Epithelial cell of proximal tubule (primary cell): ENCODE measurements at regions not wholly inside any gene's neighbourhood (a gene's known extent, or its start where the extent isn't known, plus 50 kb on each side); places are given as distances from the start of the nearest gene placed in this dataset.

ENCODE experiments used
- DNase-seq: peaks from one replicate; pipeline ENCODE4 v3.0.0-alpha.2; 2011; ENCODE audit warnings: low read depth
- H3K4me3 ChIP-seq: 2 replicates; pipeline ENCODE4 v1.5.1; 2011; ENCODE audit warnings: low read depth, mild to moderate bottlenecking, low read length
- CTCF ChIP-seq: conservative IDR thresholded peaks from 2 replicates; pipeline ENCODE4 v1.5.1; 2012; ENCODE audit warnings: low read depth, mild to moderate bottlenecking, low read length

- no peak for DNase-seq
- no peak overlapping the region for H3K4me3 ChIP-seq
- no peak for TF ChIP-seq CTCF
Observed at GRCh38 chr11:70725739-70726138, 327.4 kb downstream of the CTTN start.

GRCh38 chr11:70727021-70727420, 328.7 kb downstream of the CTTN start:
- TF ChIP-seq CTCF, result no peak
- H3K4me3 ChIP-seq, result no peak overlapping the region
- DNase-seq, result no peak

- no peak for DNase-seq
- H3K4me3 ChIP-seq, result no peak overlapping the region
- TF ChIP-seq CTCF, result no peak
Observed at GRCh38 chr11:70727899-70728620, 329.7 kb downstream of the CTTN start.

- H3K4me3 ChIP-seq, result no peak overlapping the region
- DNase-seq, result no peak
- TF ChIP-seq CTCF, result no peak
Observed at GRCh38 chr11:70729949-70730348, 331.6 kb downstream of the CTTN start.

- DNase-seq, result no peak
Observed at GRCh38 chr11:70730411-70730810, 332.1 kb downstream of the CTTN start.

DNA sequence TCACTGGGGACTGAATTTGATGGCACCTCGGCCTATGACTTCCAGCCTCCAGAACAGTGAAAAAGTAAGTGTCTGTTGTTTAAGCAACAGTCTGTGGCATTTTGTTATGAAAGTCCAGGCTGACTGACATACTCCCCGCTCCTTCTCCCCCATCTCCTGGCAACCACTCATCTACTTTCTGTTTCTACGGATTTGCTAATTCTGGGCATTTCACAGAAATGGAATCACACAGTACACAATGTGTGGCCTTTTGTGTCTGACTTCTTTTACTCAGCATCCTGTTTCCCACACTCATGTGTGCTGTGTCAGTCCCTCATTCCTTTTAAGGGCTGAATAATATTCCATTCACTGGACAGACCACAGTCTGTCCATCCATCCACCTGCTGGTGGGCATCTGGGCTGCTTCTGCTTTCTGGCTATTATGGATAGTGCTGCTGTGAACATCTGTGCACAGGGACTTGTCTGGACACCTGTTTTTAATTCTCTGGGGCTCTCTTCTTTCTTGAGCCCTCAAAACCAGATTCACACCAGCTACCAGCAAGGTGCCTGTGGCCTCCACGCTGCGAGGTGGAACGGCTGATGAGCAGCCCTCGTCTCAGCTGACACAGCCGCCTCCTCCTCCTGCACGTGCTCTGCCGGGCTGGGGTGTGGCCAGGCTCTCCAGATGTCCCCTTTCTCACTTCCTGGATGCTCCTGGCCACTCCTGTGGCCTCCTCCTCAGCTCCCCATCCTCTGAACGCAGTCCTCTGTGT, 333.1 kb downstream of the CTTN start:
- H3K4me3 ChIP-seq, result no peak overlapping the region
- no peak for TF ChIP-seq CTCF
- no peak for DNase-seq

More at GRCh38 chr11:70730411-70730810, 332.1 kb downstream of the CTTN start:
- H3K4me3 ChIP-seq, result no peak overlapping the region
- TF ChIP-seq CTCF, result no peak
